HG03175 (cell line): ENCODE measurements at regions not wholly inside any gene's neighbourhood (a gene's known extent, or its start where the extent isn't known, plus 50 kb on each side); places are given as distances from the start of the nearest gene placed in this dataset.
"Not testable (repeated sequence)": the region's sequence is repeated elsewhere in the genome, so short reads cannot be mapped to it uniquely, and the experiment has no call there.

Source experiments
- ATAC-seq: cut with Tn5 transposase; IDR thresholded peaks from one replicate; pipeline ENCODE4 v1.9.1; 2021; ENCODE audit warnings: mild to moderate bottlenecking, moderate library complexity; ENCODE audit not compliant: unreplicated experiment

GRCh38 chr1:88311907-88312306 is 372.2 kb upstream of the PKN2 start:
- ATAC-seq, result no peak

- ATAC-seq, result no peak
Observed at GRCh38 chr1:88317396-88317795, 366.7 kb upstream of the PKN2 start.

GRCh38 chr1:88318740-88319139 is 365.3 kb upstream of the PKN2 start:
- no peak for ATAC-seq

GRCh38 chr1:88320291-88320690 is 363.8 kb upstream of the PKN2 start:
- no peak for ATAC-seq

GRCh38 chr1:88321706-88322105 is 362.4 kb upstream of the PKN2 start:
- no peak for ATAC-seq

GRCh38 chr1:88324899-88325298 is 359.2 kb upstream of the PKN2 start:
- no peak for ATAC-seq

GRCh38 chr1:88327391-88328267 is 356.4 kb upstream of the PKN2 start:
- no peak for ATAC-seq

GRCh38 chr1:88330201-88330600 is 353.9 kb upstream of the PKN2 start:
- no peak for ATAC-seq

GRCh38 chr1:88333086-88333695 is 350.9 kb upstream of the PKN2 start:
- ATAC-seq, result no peak

- ATAC-seq, result no peak
Observed at GRCh38 chr1:88341447-88341846, 342.6 kb upstream of the PKN2 start.

- not testable (repeated sequence) for ATAC-seq
Observed at GRCh38 chr1:88342081-88342480, 342.0 kb upstream of the PKN2 start.

GRCh38 chr1:88350648-88351047 is 333.4 kb upstream of the PKN2 start:
- ATAC-seq, result no peak

GRCh38 chr1:88351960-88352359 is 332.1 kb upstream of the PKN2 start:
- ATAC-seq, result no peak

GRCh38 chr1:88354256-88354655 is 329.8 kb upstream of the PKN2 start:
- no peak for ATAC-seq

- no peak for ATAC-seq
Observed at GRCh38 chr1:88357729-88358128, 326.3 kb upstream of the PKN2 start.

- no peak for ATAC-seq
Observed at GRCh38 chr1:88371436-88372023, 312.5 kb upstream of the PKN2 start.

- no peak for ATAC-seq
Observed at GRCh38 chr1:88375977-88376376, 308.1 kb upstream of the PKN2 start.

- no peak for ATAC-seq
Observed at GRCh38 chr1:88376421-88376820, 307.7 kb upstream of the PKN2 start.

GRCh38 chr1:88378560-88378959 is 305.5 kb upstream of the PKN2 start:
- no peak for ATAC-seq

- no peak for ATAC-seq
Observed at GRCh38 chr1:88394958-88395357, 289.1 kb upstream of the PKN2 start.

GRCh38 chr1:88398338-88398737 is 285.7 kb upstream of the PKN2 start:
- no peak for ATAC-seq

GRCh38 chr1:88399690-88400089 is 284.4 kb upstream of the PKN2 start:
- peak; percentile 80 for ATAC-seq
